COLO829 (cell line): ENCODE measurements at regions not wholly inside any gene's neighbourhood (a gene's known extent, or its start where the extent isn't known, plus 50 kb on each side); places are given as distances from the start of the nearest gene placed in this dataset.
"Not testable (repeated sequence)": the region's sequence is repeated elsewhere in the genome, so short reads cannot be mapped to it uniquely, and the experiment has no call there.

Experiments used
- DNase-seq: peaks from one replicate; pipeline ENCODE4 v3.0.0; 2012; ENCODE audit warnings: low spot score

GRCh38 chr1:80163686-80164085 lies 1157.2 kb upstream of the ADGRL4 start:
- no peak for DNase-seq

- peak; percentile 3 for DNase-seq
Observed at GRCh38 chr1:80158771-80159170, 1152.2 kb upstream of the ADGRL4 start.

GRCh38 chr1:80158266-80158665 lies 1151.7 kb upstream of the ADGRL4 start:
- no peak for DNase-seq

- DNase-seq, result no peak
Observed at GRCh38 chr1:80155371-80155770, 1148.8 kb upstream of the ADGRL4 start.

GRCh38 chr1:80154176-80154575 lies 1147.6 kb upstream of the ADGRL4 start:
- DNase-seq, result no peak

- no peak for DNase-seq
Observed at GRCh38 chr1:80153762-80154161, 1147.2 kb upstream of the ADGRL4 start.

- DNase-seq, result no peak
Observed at GRCh38 chr1:80143361-80143760, 1136.8 kb upstream of the ADGRL4 start.

- not testable (repeated sequence) for DNase-seq
Observed at GRCh38 chr1:80137946-80138602, 1131.5 kb upstream of the ADGRL4 start.

GRCh38 chr1:80113168-80114038 lies 1106.9 kb upstream of the ADGRL4 start:
- no peak for DNase-seq

GRCh38 chr1:80101159-80101558 lies 1094.6 kb upstream of the ADGRL4 start:
- no peak for DNase-seq

- DNase-seq, result no peak
Observed at GRCh38 chr1:80099713-80100112, 1093.2 kb upstream of the ADGRL4 start.

GRCh38 chr1:80085067-80085466 lies 1078.5 kb upstream of the ADGRL4 start:
- DNase-seq, result no peak

- DNase-seq, result no peak
Observed at GRCh38 chr1:80083892-80084291, 1077.4 kb upstream of the ADGRL4 start.

- DNase-seq, result no peak
Observed at GRCh38 chr1:80076469-80076868, 1069.9 kb upstream of the ADGRL4 start.

- no peak for DNase-seq
Observed at GRCh38 chr1:80075351-80075750, 1068.8 kb upstream of the ADGRL4 start.

GRCh38 chr1:80072563-80072962 lies 1066.0 kb upstream of the ADGRL4 start:
- no peak for DNase-seq

GRCh38 chr1:80066060-80066459 lies 1059.5 kb upstream of the ADGRL4 start:
- no peak for DNase-seq

- DNase-seq, result no peak
Observed at GRCh38 chr1:80064524-80064923, 1058.0 kb upstream of the ADGRL4 start.

GRCh38 chr1:80059940-80060339 lies 1053.4 kb upstream of the ADGRL4 start:
- DNase-seq, result no peak

- DNase-seq, result no peak
Observed at GRCh38 chr1:80056179-80056578, 1049.6 kb upstream of the ADGRL4 start.

- no peak for DNase-seq
Observed at GRCh38 chr1:80054129-80054528, 1047.6 kb upstream of the ADGRL4 start.

- no peak for DNase-seq
Observed at GRCh38 chr1:80053613-80054012, 1047.1 kb upstream of the ADGRL4 start.

- DNase-seq, result no peak
Observed at GRCh38 chr1:80050523-80050922, 1044.0 kb upstream of the ADGRL4 start.

GRCh38 chr1:80050085-80050484 lies 1043.6 kb upstream of the ADGRL4 start:
- no peak for DNase-seq
